Lower leg skin (tissue), 3 donors: ENCODE measurements at regions not wholly inside any gene's neighbourhood (a gene's known extent, or its start where the extent isn't known, plus 50 kb on each side); places are given as distances from the start of the nearest gene placed in this dataset.

Experiments
- CTCF ChIP-seq, 3 donors: fragments of 450-650 bp; IDR thresholded peaks; one replicate each; pipeline ENCODE4 v1.5.1; 2016; ENCODE audit warnings: antibody characterized with exemption in 3 of 3, mild to moderate bottlenecking in 3 of 3, moderate library complexity in 2 of 3
- POLR2A ChIP-seq, 2 donors: fragments of 450-650 bp; IDR thresholded peaks; one replicate each; pipeline ENCODE4 v1.6.1; 2016 to 2017; ENCODE audit warnings: antibody characterized with exemption in 2 of 2, mild to moderate bottlenecking in 1 of 2, moderate library complexity in 1 of 2

- TF ChIP-seq CTCF (IDR thresholded peaks at IDR 0.05), result no peak
- no peak for TF ChIP-seq POLR2A (IDR thresholded peaks at IDR 0.05)
These were observed 158.4 kb upstream of the FNDC3A start for GRCh38 chr13:48817166-48817802.
